HuH-7.5 (cell line): ENCODE measurements at regions not wholly inside any gene's neighbourhood (a gene's known extent, or its start where the extent isn't known, plus 50 kb on each side); places are given as distances from the start of the nearest gene placed in this dataset.

Source experiments
- DNase-seq: peaks from one replicate; pipeline ENCODE4 v3.0.0; 2011; ENCODE audit warnings: low spot score

DNA sequence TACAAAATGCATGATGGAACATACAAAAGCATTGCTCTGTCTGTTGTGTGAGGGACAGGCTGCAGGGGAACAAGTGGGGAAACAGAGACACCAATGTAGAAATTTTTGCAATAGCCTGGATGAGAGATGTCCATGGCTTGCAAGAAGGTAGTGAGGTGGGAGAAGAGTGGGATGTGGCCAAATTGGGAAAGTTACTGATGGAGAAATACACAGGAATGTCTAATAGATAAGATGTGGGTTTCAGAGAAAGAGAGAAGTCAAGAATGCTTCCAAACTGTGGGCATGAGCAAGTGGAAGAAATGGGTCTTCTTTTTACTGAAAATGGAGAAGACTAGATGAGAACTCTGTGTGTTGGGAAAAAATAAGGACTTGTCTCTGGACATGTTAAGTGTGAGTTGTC, 592.7 kb downstream of the TNS3 start:
- DNase-seq = no peak

DNA sequence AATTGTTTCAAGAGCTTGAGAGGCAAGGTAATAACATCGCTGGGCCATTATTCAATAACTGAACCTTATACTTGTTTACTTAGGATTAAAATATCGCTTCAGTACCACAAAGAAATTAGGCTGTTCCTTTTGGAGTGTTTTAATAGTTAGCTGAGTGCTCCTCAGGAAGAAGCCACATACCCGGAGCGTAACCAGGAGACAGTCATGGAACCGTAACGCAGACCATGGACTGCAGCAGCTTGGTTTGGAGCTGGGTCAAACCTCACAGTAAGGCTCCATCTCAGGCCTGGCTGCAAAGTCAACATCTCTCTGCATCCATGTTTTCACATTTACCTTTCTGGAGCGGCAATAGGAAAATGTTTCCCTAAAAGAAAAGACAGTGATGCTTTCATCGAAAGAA, 599.0 kb downstream of the TNS3 start:
- DNase-seq = no peak

DNA sequence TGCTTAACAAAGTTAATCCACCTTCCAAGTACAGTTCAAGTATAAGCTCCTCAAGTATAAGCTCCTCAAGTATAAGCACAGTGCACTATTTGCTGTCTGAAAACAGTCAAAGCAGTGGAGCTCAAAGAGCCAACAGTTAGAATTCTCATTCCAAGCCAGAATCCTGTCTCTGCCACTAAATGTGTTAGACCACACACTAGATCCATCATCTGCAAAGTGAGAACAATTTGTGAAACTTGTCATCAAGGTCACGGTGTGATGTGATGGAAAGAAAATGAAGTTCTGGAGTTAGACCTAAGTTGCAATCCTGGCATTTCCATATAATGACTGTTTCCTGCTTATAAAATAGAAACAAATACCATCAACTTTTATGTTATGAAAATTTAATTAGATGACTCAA, 602.5 kb downstream of the TNS3 start:
- no peak for DNase-seq

DNA sequence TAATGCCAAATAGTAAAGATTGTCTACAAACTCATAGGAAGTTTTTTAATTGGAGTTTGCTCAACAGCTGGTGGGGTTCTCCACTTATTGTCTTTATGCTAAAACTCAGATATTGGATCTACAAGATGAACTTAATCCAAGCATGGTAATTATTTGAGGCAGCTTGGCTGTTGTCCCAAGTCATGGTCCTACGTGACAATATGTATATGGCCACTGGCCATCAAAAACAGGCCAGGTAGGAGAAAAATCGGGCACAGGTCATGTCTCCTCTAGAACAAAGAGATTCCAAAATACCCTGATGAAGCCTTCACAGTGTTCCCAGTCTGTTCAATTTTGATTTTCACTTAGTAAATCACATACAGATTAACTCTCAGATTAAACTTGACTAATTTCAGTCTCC, 606.4 kb downstream of the TNS3 start:
- no peak for DNase-seq

DNA sequence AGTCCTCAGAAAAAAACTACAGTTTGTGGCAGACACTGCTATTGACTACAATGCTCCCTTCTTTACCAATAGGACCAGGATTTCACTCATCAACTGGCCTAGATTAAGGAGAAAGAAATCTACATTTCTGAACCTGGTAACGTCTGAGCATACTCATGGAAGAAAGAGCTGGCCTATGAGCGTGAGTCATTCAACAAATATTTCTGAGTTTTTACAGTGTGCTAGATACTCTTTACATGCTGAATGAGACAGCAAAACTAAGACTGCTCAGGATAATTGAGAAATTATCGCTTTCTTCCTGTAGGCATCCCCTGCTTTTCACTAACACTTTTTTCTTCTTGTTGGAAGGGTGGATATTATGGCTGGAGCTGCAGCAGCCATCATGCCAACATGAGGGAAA, 609.7 kb downstream of the TNS3 start:
- no peak for DNase-seq

DNA sequence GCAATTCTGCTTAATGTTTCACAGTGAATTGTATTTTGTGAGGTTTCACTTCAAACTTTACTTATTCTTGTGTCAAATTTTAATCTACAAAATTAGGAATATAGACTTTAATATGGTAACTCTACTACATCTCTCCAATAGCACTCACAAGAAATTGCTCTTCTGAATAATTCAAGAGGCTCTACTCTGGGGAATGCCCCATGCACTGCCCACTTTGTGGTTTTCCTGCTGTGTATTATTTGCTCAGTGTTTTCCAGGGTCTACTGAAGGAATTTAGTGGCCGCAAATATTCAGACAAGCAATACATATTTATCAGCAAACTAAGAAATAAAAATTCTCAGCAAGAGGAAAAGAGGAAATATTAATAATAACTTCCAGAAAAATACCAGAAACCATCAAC, 611.4 kb downstream of the TNS3 start:
- no peak for DNase-seq

DNA sequence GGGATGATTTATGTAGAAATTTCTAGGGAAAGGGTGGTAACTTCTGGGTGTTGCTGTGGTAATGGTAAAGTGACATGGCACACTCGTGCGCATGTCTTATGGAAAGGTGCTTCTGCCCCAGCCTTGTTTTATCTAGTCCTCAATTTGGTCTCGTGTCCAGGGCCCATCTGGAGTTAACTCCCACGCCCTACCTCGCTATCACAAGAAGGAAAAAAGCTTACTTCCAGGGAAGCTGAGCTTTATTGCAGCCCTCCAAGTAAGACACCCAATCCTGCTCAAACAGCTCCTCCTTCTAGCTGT, 611.8 kb downstream of the TNS3 start:
- no peak for DNase-seq

DNA sequence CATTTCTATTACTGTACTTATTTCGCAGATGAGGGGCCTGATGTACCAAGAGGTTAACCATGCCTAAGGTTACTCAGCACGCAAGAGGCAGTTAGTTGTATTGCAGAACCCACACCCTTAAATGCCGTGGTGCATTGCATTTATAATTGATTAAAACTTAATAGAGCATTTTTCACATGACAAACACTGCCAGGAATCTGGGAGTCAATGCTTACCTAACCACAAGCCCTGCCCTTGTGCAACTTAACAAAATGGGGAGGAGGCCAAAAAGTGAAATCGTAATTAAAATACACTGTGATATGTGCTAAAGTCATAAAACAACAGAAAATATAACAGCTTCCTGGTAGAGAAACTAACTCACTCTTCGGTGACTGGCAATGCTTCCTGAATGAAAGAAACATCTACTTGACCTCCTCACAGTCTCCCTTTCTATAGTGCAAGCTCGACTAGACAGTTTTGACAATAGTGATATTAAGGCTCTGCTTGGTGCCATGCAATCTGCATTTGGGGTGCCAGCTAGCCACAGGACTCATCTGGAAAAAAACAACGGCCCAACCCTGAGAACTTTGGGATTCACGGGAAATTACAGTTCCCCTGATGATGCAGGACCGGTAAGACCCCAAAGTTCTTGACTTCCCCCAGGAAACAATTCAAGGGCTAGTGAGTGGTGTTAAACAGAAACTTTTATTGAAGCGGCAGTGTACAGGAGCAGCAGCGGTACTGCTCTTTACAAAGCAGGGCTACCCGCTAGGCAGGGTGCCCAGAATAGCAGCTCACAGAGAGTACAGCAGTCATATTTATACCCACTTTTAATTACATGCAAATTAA, 612.4 kb downstream of the TNS3 start:
- DNase-seq = no peak

DNA sequence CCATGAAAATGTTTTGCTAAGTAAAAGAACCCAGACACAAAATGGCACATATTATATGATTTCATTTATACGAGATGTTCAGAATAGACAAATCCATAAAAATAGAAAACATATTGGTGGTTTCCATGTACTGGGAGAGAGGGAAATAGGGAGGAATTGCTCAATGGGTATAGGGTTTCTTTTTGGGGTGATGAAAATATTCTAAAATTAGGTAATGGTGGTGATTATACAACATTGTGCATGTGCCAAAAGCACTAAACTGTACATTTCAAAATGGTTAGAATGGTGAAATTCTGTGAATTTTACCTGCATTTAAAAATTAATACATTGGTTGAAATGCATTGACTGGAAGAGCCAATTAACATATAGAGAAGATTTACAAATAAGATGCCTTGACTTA, 613.9 kb downstream of the TNS3 start:
- no peak for DNase-seq

DNA sequence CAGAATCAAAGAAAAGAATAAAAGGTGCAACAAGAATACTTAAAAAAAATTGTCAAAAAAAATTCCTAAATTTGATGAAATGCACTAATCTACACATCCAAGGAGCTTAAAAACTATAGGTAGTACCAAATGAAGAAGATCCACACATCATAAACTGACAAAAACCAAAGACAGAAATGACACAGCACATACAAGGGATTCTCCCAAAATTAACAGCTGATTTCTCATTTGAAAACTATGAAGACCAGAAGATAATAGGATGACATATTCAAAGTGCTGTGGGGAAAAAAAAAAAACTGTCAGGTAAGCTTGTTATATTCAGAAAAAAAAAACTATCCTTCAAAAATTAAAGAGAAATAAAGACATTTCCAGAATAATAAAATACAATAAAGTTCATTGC, 618.2 kb downstream of the TNS3 start:
- no peak for DNase-seq

DNA sequence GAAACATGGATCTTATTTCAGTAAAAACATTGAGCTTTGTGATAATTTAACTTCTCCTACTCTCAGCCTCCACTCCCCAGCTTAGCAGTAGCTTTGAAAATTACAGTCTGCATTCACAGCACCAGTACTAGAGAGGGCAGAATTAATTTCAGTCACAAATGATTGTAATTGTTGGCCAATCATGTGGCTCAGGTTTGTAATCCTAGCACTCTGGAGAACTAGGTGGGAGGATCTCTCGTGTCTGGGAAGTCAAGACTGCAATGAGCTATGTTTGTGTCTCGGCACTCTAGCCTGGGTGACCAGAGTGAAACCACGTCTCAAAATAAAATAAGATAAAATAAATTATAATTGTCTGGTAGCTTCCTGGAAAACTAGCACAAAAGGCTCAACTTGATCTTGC, 620.9 kb downstream of the TNS3 start:
- no peak for DNase-seq

DNA sequence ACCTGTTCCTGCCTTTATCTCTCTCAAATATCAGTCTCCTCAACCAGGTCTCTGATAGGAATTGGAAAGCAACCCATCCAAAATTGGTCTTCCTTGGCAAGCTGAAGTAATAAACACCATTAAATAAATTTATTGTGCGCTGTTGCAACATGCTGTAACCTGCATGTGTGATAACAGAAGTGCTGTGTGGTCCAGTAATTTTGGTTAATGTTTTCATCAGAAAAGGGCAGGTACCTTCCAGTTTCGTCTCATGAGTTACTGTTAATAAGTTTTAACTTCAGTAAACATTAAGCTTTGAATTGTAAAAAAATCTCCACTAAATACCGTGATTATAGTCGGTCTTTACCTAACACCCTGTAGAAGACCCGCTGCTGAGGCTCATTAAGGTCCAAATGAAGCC, 624.7 kb downstream of the TNS3 start:
- DNase-seq = no peak

DNA sequence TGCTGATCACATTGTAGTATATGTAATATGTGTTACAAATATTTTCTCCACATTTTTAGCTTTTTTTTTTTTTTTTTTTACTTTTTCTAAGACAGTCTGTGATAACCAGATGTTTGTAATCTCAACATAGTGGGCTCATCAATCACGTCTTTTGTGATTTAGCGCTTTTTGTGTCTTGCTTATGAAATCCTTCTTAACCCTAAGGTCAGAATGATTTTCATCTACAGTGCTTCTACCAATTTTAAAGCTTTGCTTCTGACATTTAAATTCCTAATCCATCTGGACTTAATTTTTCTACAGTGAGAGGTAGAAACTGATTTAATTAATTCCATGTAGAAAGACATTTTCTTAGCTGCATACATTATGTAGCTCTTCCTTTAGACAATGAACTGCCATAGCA, 626.4 kb downstream of the TNS3 start:
- DNase-seq = no peak

DNA sequence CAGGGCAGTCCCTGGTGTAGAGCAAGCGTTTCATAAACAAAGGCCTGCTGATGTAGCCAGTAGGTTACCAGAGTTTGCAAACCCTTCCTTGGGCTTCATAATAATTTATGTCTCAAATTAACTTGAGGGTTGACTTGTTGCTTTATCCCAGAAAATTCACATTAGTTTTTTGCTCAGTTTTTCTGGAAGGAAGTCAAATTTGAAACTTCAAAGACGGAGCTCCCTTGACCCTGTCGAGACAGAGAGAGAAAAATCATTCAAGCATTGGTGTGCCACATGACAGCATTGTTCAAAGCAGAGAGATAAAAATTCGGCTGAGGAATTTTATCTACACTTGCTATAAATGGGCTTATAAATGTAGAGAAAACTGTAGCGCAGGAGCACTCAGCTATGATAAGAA, 627.7 kb downstream of the TNS3 start:
- DNase-seq = no peak

DNA sequence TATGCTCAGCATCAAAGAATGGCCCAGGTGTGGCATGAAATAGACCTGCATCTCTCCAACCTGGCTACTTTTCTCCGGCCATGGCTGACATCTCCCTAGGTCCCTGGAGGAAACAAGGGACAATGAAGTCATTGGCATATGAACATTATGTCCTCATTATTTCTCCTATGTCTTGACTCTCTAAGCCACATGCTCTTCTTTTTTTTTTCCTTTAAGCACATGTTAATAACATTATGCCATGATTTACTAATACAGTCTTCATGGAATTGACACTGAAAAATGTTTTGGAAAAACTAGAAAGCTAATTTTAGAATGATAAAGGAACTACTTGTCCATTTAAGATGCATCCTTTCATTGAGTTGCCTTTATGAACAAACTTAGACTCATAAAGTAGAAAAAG, 628.9 kb downstream of the TNS3 start:
- no peak for DNase-seq

DNA sequence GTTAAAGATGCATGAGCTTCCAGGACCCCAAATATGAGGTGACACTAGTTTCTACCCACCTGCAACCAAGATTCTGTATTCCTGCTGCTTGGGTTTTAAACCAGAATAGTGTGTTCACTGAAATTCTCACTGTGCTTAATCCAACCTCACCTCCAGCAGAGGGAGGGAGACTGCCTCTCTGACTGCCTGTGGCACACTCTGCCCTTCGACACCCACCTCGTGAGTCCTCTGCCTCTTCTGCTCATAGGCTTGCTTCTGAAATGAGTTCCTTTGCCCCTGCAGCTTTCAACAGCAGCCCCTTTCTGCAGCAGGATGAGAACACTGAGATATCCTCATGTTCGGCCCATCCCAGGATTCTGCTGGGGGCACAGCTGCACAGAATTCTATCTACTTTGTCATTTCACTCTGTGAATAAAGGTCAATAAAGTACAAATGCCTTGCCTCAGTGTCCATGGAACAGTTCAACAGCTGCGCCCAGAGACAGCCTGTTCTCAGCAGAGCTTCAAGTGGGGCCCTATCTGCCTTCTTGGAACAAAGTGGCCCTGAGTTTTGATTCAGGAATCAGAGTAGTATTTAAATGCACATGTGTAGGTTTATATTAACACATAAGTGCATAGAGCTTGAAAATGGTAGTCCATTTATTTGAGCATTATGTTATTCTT, 632.5 kb downstream of the TNS3 start:
- no peak for DNase-seq

DNA sequence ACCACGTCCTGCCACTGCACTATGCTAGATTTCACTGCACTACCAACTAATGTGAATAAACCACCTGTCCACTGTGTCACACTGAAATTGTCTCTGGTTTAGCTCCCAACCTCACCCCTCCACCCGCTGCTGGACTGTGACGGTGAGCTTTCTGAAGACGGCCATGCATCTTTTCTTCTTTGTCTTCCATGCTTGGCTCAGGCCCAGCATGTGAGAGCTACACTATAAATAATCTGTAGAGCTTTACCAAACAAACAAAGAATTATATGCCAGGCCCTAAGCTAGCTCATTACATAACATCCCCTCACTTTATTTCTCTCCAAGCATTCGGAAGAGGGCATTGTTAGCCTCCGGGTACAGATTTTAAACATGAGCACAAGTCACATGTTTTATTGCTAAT, 633.2 kb downstream of the TNS3 start:
- DNase-seq = no peak

DNA sequence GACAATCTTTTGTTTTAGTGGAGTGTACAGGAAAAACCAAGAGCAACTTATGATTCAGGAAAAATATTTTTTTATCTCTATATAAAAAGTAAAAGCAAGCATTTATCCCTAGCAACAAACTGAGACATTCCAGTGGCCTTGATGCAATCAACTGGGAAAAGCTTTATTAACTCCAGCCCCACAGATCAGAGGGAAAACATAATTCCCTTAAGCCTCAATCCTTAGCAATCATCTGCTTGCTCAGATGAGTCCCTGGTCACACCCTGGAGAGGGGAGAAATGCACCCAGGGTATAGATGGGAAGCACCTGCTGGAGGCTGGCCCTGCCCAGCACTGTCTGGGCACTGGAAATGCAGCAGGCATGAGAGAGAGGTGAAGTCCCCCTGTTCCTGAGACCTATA, 636.6 kb downstream of the TNS3 start:
- no peak for DNase-seq

DNA sequence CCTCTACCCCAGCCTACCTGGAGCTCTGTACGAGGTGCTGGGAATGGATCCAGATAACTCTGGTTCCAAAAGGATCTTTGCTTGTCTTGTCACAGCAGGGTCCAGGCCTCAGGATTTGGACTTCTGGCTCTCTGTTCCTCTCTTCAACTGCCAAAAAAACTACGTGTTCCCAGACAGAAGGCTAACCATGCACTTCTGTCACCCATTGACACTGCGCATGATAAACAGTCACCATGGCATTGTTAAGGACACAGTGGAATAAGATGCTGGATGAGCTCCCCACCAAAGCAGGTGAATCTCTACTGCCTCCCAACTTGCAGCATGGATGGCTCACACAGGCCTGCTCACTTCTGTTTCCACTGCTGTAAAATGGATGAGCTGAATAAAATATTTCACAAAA, 637.9 kb downstream of the TNS3 start:
- DNase-seq = no peak

DNA sequence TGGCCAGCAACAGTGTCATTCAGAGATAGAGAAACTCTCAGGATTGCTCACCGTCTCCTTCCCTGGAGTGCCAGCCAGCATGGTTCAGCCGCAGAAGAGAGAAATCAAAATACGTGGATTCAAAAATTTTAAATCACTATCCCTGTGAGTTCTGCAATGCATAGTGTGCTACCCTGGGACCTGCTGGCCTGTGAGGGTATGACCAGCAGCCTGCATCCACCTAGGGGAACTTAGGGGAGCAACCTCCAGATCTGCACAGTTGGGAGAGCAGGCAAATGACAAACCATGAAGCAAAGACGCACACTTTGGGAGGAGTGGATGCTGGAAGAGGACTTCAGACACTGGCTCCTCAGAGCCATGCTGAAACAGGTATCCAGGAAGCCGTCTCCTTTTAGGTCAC, 639.3 kb downstream of the TNS3 start:
- DNase-seq = no peak

DNA sequence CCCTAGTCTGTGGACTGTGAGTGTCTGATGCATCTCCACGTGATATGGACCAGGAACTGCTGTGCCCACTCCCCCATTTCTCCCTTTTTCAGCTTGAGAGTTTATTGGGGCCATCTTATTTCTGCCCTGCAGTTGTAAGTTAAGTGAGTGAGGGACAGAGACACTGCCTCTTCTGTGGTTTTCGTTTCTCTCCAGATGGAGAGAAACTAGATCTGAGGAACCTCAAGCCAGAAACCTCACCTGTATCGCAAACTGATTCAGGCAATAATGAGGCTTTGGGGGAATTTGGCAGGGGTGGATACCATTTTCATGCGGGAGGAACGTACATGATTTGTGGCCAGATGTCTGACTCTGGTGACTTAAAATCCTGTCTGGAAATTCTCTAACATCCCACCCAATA, 641.7 kb downstream of the TNS3 start:
- no peak for DNase-seq

DNA sequence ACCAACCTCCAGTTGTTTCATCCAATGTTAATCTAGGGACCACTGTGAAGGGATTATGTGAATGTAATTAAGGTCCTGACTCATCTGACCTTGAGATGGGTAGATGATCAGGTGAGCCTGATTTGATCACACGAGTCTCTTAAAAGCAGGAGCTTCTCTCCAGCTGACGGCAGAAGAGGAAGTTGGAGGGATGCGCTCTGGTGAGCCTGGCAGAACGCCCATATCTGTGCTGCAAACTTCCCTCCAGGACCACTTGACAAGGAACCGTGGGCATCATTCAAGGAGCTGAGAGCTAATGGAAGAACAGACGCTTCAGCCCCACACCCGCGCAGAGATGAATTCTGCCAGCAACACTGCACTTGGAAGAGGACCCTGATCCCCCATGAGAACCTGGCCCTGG, 642.4 kb downstream of the TNS3 start:
- no peak for DNase-seq

DNA sequence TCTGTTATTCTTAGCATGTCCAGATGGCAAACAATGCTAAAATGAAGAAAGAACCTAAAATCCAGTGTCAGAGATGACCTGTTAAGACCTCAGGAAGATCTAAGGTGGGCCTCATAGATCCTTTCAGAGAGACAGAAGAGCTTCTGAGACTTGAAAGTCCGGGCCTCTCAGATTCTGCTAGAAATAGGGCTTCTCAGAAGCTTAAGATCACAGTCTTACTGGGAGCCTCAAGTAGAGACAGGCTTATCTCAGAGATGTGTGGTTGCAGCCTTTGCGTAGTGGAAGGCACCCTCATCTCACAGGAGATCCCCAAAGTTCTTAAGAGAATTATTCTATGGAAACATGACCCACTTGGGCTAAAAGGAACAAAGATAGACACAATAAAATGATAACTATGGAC, 642.8 kb downstream of the TNS3 start:
- no peak for DNase-seq

DNA sequence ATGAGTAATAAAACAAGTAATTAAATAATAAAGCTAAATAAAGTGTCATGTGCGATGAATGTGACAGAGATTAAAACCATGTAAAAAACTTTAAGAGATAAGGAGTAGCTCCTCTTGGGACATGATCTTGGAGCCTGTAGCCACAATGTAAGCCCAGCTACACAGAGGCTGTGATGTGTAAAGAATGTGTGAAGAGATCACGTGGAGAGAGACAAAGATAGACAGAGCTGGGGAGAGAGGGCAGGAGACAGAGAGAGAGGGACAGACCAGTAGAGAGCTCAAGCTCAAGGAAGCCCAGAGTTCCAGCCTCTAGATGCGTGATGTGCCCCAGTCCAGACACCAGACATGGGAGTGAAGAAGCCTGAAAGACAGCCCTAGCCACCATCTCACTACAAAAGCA, 644.1 kb downstream of the TNS3 start:
- DNase-seq = no peak
